ENCODE measurements at regions not wholly inside any gene's neighbourhood (a gene's known extent, or its start where the extent isn't known, plus 50 kb on each side); places are given as distances from the start of the nearest gene placed in this dataset.
"Not testable (repeated sequence)": the region's sequence is repeated elsewhere in the genome, so short reads cannot be mapped to it uniquely, and the experiment has no call there.

GRCh38 chr3:66633402-66634381 is 132.9 kb upstream of the LRIG1 start:
- no peak for DNase-seq

DNA sequence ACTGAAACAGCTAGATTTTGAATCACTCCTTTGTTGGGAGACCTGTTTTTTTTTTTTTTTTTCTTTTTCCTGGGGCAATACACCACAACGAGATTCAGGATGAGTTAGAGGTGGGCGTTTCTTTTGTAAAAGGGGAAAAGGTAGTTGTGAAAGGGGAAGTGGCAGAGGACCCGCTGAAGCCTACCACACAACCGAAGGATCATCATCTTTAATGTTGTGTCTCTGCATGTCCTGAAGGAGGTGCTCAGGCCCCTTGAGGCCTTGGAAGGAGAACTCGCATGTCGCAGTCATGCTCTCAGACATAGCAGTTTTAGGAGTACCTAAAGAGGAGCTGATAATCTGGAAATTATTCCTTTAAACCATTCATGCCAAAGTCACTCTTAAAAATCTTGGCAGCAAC is 137.9 kb upstream of the LRIG1 start:
- no peak for DNase-seq

- DNase-seq = no peak
Measured at GRCh38 chr3:66639809-66640356, 139.1 kb upstream of the LRIG1 start.

GRCh38 chr3:66642019-66642418 is 141.2 kb upstream of the LRIG1 start:
- no peak for DNase-seq

DNA sequence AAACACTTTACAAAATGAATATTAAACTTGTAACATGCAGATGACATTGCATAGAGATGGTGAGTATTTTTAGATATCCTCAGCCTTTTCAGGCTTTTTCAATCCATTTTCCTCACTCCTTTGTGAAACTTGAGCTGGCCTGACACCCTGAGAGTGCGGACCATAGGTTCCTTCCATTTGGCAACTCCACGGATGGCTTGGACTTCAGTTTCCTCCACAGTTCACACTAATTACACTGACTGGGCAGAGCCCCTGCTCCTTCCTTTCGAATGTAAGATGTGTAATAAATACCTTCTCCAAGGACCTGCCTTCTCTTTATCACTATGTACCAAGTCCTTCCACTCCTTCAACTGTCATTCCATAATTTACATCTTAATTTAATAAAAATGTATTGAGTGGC is 141.7 kb upstream of the LRIG1 start:
- no peak for DNase-seq

- no peak for DNase-seq
Measured at GRCh38 chr3:66644549-66644948, 143.7 kb upstream of the LRIG1 start.

- no peak for DNase-seq
Measured at GRCh38 chr3:66648975-66649374, 148.2 kb upstream of the LRIG1 start.

- not testable (repeated sequence) for DNase-seq
Measured at GRCh38 chr3:66651520-66651919, 150.7 kb upstream of the LRIG1 start.

DNA sequence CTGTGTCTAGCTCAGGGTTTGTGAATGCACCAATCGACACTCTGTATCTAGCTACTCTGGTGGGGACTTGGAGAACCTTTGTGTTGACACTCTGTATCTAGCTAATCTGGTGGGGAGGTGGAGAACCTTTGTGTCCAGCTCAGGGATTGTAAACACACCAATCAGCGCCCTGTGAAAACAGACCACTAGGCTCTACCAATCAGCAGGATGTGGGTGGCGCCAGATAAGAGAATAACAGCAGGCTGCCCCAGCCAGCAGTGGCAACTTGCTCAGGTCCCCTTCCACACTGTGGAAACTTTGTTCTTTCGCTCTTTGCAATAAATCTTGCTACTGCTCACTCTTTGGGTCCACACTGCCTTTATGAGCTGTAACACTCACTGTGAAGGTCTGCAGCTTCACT is 151.3 kb upstream of the LRIG1 start:
- not testable (repeated sequence) for DNase-seq

DNA sequence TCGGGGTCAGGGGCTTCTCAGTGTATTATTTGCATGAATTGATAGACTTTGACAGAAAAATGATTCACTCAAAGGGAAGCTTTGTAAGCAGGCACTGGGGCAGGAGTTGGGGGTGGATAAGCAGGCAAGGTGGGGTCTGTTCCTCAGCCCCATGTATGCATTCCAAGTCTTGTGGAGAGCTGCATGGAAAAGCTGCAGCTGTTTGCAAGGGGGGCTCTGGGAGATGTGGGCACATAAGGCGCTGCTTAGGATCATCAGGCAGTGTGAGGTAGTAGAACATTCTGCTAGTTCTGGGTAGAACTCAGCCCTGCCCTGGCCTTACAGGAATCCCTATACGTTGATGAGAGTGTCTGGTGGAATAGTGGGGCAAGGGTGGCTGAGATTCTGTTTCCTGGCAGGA is 154.2 kb upstream of the LRIG1 start:
- no peak for DNase-seq

DNA sequence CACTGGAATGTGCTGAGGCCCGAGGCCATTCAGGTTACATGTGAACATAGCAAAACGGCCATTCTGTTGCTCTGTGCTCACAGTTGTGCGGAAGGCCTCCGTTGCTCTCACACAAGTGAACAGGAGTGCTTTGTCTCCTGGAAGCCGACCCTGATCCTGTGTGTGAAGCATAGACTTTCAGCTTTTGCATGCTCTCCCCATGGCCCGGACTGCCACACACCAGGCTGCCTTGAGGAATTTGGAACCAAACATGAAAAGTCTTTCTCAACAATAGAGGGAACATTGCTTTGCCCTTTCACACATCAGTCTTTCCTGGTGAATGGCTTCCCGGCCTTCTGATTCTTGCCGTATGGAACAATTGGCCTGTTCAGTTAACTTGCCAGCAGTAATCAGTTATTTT is 154.8 kb upstream of the LRIG1 start:
- DNase-seq = no peak

DNA sequence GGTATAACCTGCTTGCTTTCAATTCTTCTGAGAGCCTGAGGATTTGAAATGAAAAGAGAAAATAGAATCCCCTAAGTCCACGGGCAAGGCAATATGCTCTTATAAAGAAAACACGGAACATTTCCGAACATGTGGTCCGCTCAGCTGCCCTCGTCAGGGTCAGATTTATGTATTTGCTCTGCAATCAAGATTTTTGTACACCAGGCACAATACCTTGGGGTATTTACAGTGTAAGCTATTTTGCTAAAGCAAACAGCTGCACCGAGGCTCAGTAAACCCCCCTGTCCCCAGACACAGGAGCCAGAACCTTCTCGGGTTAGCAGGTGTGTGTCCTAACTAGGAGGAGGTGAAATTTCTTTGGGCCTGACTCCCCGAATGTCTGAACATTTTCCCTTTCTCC is 155.8 kb upstream of the LRIG1 start:
- no peak for DNase-seq

DNA sequence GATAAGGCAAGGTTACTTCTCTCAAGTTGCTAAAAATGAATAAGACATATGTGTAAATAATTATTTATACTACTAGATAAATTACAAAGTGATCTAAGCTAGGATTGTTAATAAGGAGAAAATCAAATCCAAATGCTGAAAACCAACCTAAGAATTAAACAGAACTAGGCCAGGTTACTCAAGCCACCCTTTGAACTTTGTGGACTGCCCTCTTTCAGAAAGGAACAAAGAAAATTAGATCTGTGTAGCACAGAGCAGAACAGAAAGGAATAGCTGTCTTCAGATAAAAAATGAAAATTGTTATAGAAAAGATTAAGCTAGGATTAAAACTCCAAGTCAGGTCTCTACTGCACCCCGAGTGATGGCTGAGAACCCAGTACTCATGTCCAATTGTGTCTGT is 158.2 kb upstream of the LRIG1 start:
- DNase-seq = no peak

DNA sequence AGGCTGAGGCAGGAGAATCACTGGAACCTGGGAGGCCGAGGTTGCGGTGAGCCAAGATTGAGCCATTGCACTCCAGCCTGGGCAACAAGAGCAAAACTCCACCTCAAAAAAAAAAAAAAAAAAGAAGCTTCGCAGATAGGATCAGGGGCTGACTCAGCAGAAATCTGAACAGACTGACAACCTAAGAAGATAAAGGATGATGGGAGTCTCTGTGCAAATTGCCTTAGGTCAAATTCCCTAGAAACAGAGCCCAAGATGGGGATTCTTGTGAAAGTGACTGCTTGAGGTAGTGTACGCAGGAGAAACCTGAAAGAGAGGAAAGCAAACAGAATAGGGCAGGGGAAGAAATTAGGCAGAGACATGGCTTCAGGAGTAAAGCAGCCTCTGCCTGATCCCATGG is 160.8 kb upstream of the LRIG1 start:
- DNase-seq = no peak

- no peak for DNase-seq
Measured at GRCh38 chr3:66662894-66663293, 162.1 kb upstream of the LRIG1 start.

GRCh38 chr3:66665021-66665695 is 164.3 kb upstream of the LRIG1 start:
- DNase-seq = no peak

DNA sequence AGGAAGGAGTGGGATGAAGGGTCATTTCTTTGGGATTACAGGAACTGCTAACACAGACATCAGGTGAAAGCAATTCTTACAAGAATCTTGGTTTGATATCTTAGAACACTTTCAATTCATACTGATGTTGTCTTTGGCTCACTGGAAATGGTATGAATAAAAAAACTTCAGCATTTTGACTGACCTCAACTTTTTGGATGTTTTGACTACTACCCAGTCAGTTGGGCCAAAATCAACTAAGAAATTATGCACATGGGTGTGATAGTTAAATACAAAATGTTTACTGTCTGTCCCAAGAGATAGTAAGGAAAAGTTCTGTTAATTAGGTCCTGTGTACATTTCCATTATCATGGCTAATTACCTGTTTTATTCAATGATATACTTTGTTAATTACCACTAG is 165.5 kb upstream of the LRIG1 start:
- DNase-seq = no peak

GRCh38 chr3:66667263-66667662 is 166.4 kb upstream of the LRIG1 start:
- no peak for DNase-seq

DNA sequence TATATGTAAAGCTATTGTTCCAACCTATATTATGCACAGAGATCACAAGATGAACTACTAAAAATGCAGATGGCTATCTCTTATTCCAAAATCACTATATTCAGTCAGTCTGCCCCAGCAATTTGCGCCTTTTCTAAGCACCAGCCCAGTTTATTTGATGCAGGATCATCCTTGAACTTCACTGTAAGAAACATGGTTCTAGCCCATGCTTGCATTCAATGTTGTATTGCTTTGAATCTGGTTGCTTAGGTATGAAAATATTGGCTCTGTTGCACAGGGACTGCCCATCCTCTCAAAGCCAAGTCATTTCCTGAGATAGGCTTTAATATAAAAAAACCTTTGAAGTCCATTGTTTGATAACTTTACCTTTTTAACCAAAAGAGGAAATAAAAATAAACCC is 170.5 kb upstream of the LRIG1 start:
- DNase-seq = no peak

DNA sequence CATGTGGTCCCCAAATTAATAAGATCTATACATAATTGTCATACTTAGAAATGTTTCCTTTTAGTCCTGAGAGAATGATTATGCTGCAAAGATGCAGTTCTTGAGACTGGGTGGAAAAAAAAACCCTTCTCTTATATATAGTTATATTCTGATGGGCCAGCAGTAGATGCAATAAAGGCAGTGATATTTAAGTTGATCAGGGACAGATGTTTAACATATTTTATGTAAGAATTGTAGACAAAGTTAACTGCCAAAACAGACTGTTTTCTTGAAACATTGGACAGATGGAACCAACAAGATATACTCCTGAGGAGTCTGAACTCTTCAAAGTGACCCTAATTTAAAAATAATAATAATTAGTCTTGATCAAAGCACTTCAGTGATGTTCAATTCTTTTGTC is 172.0 kb upstream of the LRIG1 start:
- no peak for DNase-seq

GRCh38 chr3:66673293-66673692 is 172.5 kb upstream of the LRIG1 start:
- no peak for DNase-seq

- no peak for DNase-seq
Measured at GRCh38 chr3:66675366-66675765, 174.5 kb upstream of the LRIG1 start.

GRCh38 chr3:66692042-66692765 is 191.4 kb upstream of the LRIG1 start:
- DNase-seq = no peak
